ENCODE measurements at regions not wholly inside any gene's neighbourhood (a gene's known extent, or its start where the extent isn't known, plus 50 kb on each side); places are given as distances from the start of the nearest gene placed in this dataset.
"Not testable (repeated sequence)": the region's sequence is repeated elsewhere in the genome, so short reads cannot be mapped to it uniquely, and the experiment has no call there.

GRCh38 chr3:10703875-10704274, 112.2 kb upstream of the SLC6A11 start:
- no peak for DNase-seq (ENCODE audit: low spot score)

GRCh38 chr3:10706156-10706739, 109.8 kb upstream of the SLC6A11 start:
- DNase-seq (ENCODE audit: low spot score), result no peak

- DNase-seq (ENCODE audit: low spot score), result no peak
These were observed 109.2 kb upstream of the SLC6A11 start for GRCh38 chr3:10706740-10707399.

- no peak for DNase-seq (ENCODE audit: low spot score)
These were observed 108.4 kb upstream of the SLC6A11 start for GRCh38 chr3:10707400-10708215.

- DNase-seq (ENCODE audit: low spot score), result no peak
These were observed 107.7 kb upstream of the SLC6A11 start for GRCh38 chr3:10708216-10708893.

- DNase-seq (ENCODE audit: low spot score), result no peak
These were observed 106.8 kb upstream of the SLC6A11 start for GRCh38 chr3:10709110-10709781.

GRCh38 chr3:10712121-10712520, 103.9 kb upstream of the SLC6A11 start:
- no peak for DNase-seq (ENCODE audit: low spot score)

- DNase-seq (ENCODE audit: low spot score), result no peak
These were observed 102.4 kb upstream of the SLC6A11 start for GRCh38 chr3:10713656-10714055.

GRCh38 chr3:10715886-10716285, 100.1 kb upstream of the SLC6A11 start:
- DNase-seq (ENCODE audit: low spot score), result no peak

- DNase-seq (ENCODE audit: low spot score), result no peak
These were observed 99.1 kb upstream of the SLC6A11 start for GRCh38 chr3:10716964-10717363.

GRCh38 chr3:10717756-10718155, 98.3 kb upstream of the SLC6A11 start:
- DNase-seq (ENCODE audit: low spot score), result no peak

GRCh38 chr3:10721101-10721500, 94.9 kb upstream of the SLC6A11 start:
- DNase-seq (ENCODE audit: low spot score), result no peak

GRCh38 chr3:10722911-10723310, 93.1 kb upstream of the SLC6A11 start:
- no peak for DNase-seq (ENCODE audit: low spot score)

GRCh38 chr3:10723991-10724390, 92.0 kb upstream of the SLC6A11 start:
- DNase-seq (ENCODE audit: low spot score), result no peak

GRCh38 chr3:10725067-10725466, 91.0 kb upstream of the SLC6A11 start:
- DNase-seq (ENCODE audit: low spot score), result no peak

GRCh38 chr3:10725846-10726245, 90.2 kb upstream of the SLC6A11 start:
- no peak for DNase-seq (ENCODE audit: low spot score)

- DNase-seq (ENCODE audit: low spot score), result no peak
These were observed 89.2 kb upstream of the SLC6A11 start for GRCh38 chr3:10726787-10727186.

GRCh38 chr3:10729439-10729838, 86.6 kb upstream of the SLC6A11 start:
- no peak for DNase-seq (ENCODE audit: low spot score)

GRCh38 chr3:10732292-10732691, 83.7 kb upstream of the SLC6A11 start:
- no peak for DNase-seq (ENCODE audit: low spot score)

- DNase-seq (ENCODE audit: low spot score), result no peak
These were observed 82.7 kb upstream of the SLC6A11 start for GRCh38 chr3:10733297-10733696.

GRCh38 chr3:10736444-10736843, 79.6 kb upstream of the SLC6A11 start:
- not testable (repeated sequence) for DNase-seq (ENCODE audit: low spot score)

GRCh38 chr3:10737785-10738184, 78.2 kb upstream of the SLC6A11 start:
- no peak for DNase-seq (ENCODE audit: low spot score)
